GM19372 (cell line): ENCODE measurements at regions not wholly inside any gene's neighbourhood (a gene's known extent, or its start where the extent isn't known, plus 50 kb on each side); places are given as distances from the start of the nearest gene placed in this dataset.

Source experiments
- ATAC-seq: cut with Tn5 transposase; IDR thresholded peaks from one replicate; pipeline ENCODE4 v1.9.1; 2021; ENCODE audit warnings: mild to moderate bottlenecking, low read depth, moderate library complexity; ENCODE audit not compliant: unreplicated experiment

- no peak for ATAC-seq
These were observed 172.0 kb upstream of the LRIG1 start for GRCh38 chr3:66672830-66673229.

GRCh38 chr3:66673293-66673692, 172.5 kb upstream of the LRIG1 start:
- no peak for ATAC-seq

- no peak for ATAC-seq
These were observed 174.5 kb upstream of the LRIG1 start for GRCh38 chr3:66675366-66675765.

GRCh38 chr3:66692042-66692765, 191.4 kb upstream of the LRIG1 start:
- no peak for ATAC-seq

- ATAC-seq: no peak
These were observed 191.9 kb upstream of the LRIG1 start for GRCh38 chr3:66692766-66693150.

- ATAC-seq: no peak
These were observed 192.7 kb upstream of the LRIG1 start for GRCh38 chr3:66693461-66694031.

DNA sequence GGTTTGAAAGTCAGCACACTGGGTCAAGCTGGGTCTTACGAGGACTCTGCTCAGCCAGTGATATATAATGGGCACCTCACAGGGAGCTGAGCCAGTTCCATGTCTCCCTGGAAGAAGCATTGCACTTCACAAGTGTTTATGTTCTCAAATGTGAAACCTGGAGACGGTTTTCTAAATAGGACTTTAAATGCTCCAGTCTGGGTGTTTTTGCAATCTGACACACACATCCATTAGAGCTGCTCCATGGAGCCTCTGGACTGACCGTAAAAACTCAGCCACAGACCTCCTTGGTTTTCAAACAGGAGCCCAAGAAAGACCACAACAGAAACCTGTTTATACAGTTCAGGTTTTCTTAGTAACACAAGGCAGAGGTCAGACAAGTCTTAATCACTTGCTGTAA, 201.3 kb upstream of the LRIG1 start:
- ATAC-seq: no peak

GRCh38 chr3:66703501-66703900, 202.7 kb upstream of the LRIG1 start:
- ATAC-seq: no peak

- no peak for ATAC-seq
These were observed 204.3 kb upstream of the LRIG1 start for GRCh38 chr3:66705076-66705475.

DNA sequence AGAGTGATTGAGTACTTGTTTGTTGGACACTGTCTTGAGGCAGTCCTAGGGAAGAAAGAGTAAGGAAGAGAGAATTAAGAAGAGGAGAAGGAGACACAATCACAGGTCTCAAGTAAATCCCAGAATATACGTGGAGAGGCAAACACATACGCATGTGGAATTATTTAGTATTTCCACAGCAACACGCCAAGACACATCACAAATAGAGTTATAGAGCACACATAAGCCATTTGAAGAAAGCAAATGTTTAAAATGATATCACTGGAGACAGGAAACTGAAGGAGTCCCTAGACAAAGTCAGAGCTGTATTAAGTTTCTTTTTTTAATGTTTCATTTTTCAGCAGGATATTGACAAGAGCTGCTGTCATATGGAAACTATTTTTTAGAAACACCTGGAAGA, 206.1 kb upstream of the LRIG1 start:
- no peak for ATAC-seq

GRCh38 chr3:66709532-66709931, 208.7 kb upstream of the LRIG1 start:
- no peak for ATAC-seq

DNA sequence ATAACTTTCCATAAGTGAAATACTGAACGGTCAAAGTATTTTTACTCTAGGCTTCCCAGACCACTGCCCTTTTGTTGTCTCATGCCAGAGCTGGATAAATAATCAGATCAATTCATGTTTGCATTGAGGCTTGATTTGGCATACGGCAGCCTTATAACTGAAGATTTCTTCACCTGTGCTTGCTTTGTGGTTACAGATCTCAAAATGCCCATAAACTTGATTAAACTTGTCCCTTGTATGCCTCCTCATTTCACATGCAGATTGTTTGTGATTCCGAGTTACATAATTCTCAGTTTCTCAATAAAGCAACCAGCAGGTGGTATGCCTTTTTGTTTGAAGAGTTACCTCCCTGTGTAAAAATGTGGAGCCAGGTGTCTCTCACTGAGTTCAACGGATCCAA, 211.4 kb upstream of the LRIG1 start:
- no peak for ATAC-seq

DNA sequence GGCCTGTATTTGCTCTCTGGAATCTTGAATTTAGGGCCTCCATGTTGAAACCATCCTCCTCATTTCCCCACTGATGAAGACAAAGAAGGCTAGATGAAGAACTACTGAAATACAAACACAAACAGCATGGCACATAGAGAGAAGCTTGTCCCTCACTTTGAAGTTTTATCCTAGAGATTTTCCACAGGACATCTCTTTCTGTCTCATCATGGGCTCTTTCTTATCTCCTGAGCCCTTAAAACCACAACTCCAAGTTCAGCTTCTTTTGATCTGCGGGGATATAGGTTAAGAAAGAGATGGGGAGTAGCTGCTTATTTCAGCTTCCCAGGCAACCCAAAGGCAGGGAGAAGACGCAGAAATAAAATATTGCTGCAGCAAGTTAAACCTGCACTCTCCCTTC, 213.1 kb upstream of the LRIG1 start:
- ATAC-seq: no peak

- ATAC-seq: no peak
These were observed 215.0 kb upstream of the LRIG1 start for GRCh38 chr3:66715806-66716205.

DNA sequence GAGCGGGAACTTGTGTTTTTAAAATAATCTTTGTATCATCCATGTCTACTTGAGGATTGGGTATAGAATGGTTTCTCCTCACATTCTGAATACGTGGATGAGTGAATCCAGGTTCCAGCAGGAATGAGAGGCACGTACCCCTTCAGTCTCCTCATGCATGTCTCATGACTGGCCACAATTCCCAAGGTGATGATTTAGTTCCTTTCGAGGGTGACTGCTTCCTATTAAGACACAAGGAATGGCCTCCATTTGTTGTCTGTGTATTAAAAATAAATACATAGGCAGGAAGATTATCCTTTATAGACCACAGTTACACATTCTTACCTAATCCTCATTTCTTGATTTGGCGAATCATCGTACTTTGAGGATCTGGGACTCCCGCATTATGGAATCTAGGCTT, 217.0 kb upstream of the LRIG1 start:
- ATAC-seq: no peak

GRCh38 chr3:66719796-66720356, 219.1 kb upstream of the LRIG1 start:
- no peak for ATAC-seq

GRCh38 chr3:66720508-66720907, 219.7 kb upstream of the LRIG1 start:
- ATAC-seq: no peak

DNA sequence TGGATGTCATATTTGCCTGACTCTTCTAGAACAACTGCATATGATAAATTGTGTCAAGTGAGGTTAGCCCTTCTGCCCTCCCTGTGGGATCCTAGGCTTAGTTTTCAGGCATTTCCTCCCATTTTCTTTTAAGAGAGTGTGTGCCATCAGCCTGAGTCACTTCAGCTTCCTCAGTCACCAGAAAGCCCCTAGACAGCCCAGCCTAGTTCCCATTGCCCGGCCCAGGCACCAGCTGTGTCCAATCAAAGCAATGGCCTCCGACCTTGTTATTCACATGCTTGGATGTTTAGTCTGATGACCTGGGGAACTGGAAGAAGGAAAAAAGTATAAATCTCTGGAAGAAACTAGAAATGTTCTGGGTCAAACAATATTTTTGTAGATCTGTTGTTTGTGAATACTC, 221.9 kb upstream of the LRIG1 start:
- no peak for ATAC-seq

GRCh38 chr3:66723231-66723630, 222.4 kb upstream of the LRIG1 start:
- ATAC-seq: no peak

GRCh38 chr3:66729687-66730393, 229.0 kb upstream of the LRIG1 start:
- no peak for ATAC-seq

DNA sequence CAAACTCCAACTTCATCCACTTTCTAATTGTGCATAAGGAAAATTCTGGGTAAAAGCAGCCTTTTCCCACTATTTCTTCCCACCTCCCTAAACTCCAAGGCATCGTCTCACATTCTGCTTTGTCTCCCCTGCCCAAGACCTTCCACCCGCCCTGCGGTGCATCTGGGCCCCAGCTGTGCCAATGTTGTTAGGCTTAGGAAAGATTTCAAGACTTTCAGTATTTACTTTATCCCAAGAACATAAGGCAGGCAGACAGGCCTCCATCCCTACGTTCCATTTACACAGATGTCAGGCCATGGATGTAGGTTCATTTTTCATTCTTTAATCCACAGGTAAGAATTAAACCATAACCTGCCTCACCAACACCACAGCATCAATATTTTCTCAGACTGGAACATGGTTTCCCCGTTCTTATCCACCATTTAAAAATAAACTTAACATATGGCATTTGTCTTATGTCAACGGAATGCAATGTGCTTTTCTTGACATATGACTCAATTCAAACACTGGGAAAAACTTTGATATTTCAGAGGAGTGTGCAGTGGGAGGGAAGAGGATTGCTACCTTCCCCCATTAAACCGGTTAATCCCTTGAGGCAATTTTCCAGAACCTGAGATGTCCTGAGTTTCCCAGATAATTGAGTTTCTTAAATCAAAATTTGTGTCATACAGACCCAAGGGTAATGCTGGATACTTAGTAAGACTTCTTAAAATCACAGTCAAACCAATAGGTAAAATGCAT, 238.0 kb upstream of the LRIG1 start:
- no peak for ATAC-seq
